CD14-positive monocyte (primary cell): ENCODE measurements at regions not wholly inside any gene's neighbourhood (a gene's known extent, or its start where the extent isn't known, plus 50 kb on each side); places are given as distances from the start of the nearest gene placed in this dataset.

Source experiments
- DNase-seq, 3 donors: peaks; one replicate each; pipeline ENCODE4 v3.0.0-alpha.2; 2011 to 2022
- H2AFZ ChIP-seq: 2 replicates; pipeline ENCODE4 v1.6.0; 2012; ENCODE audit warnings: mild to moderate bottlenecking, low read depth, low read length, inconsistent platforms; ENCODE audit not compliant: insufficient read depth, poor library complexity, severe bottlenecking
- H3K27ac ChIP-seq, 2 donors: 1 replicate in 1 of 2; 2 replicates in 1 of 2; pipeline ENCODE4 v1.5.1; 2012 to 2013; ENCODE audit warnings: low read length in 2 of 2, control low read depth in 1 of 2, inconsistent platforms in 1 of 2, low read depth in 1 of 2, mild to moderate bottlenecking in 1 of 2
- H3K27me3 ChIP-seq, 2 donors: one replicate each; pipeline versions ENCODE4 v1.6.0 to v1.6.1; 2011 to 2013; ENCODE audit warnings: low read length in 2 of 2; ENCODE audit not compliant: control insufficient read depth in 2 of 2, insufficient read depth in 2 of 2
- H3K36me3 ChIP-seq, 2 donors: replicated peaks in 1 of 2; 1 replicate in 1 of 2; 2 replicates in 1 of 2; pipeline versions ENCODE4 v1.5.1 to v1.6.1; 2012 to 2013; ENCODE audit warnings: low read length in 2 of 2, control low read depth in 1 of 2, inconsistent platforms in 1 of 2, mild to moderate bottlenecking in 1 of 2; ENCODE audit not compliant: insufficient read depth in 2 of 2, control insufficient read depth in 1 of 2
- H3K4me1 ChIP-seq, 2 donors: 1 replicate in 1 of 2; 2 replicates in 1 of 2; pipeline versions ENCODE4 v1.5.1 to v1.6.1; 2012 to 2013; ENCODE audit warnings: low read length in 2 of 2, control low read depth in 1 of 2, inconsistent platforms in 1 of 2, mild to moderate bottlenecking in 1 of 2, moderate library complexity in 1 of 2; ENCODE audit not compliant: insufficient read depth in 2 of 2, control insufficient read depth in 1 of 2
- H3K4me2 ChIP-seq: replicated peaks from 2 replicates; pipeline ENCODE3; 2012; ENCODE audit warnings: low read length, moderate library complexity, mild to moderate bottlenecking; ENCODE audit not compliant: poor library complexity, severe bottlenecking; ENCODE audit errors: extremely low read depth
- H3K4me3 ChIP-seq, 3 experiments: fragments of 200-600 bp in 1 of 3; sonication (generic) in 1 of 3; replicated peaks in 1 of 3; 1 replicate in 2 of 3; 2 replicates in 1 of 3; pipeline ENCODE4 v1.5.1; 2011 to 2013; ENCODE audit warnings: low read length in 3 of 3, mild to moderate bottlenecking in 3 of 3, control low read depth in 2 of 3, low read depth in 2 of 3, inconsistent platforms in 1 of 3, moderate library complexity in 1 of 3
- H3K79me2 ChIP-seq: 2 replicates; pipeline ENCODE4 v1.6.0; 2012; ENCODE audit warnings: mild to moderate bottlenecking, control low read depth, inconsistent platforms, low read length, moderate library complexity; ENCODE audit not compliant: insufficient read depth
- H3K9ac ChIP-seq: 2 replicates; pipeline ENCODE4 v1.6.0; 2017; ENCODE audit warnings: low read length, mild to moderate bottlenecking; ENCODE audit not compliant: insufficient read depth, poor library complexity, severe bottlenecking
- H3K9me3 ChIP-seq, 2 donors: replicated peaks in 1 of 2; 1 replicate in 1 of 2; 2 replicates in 1 of 2; pipeline versions ENCODE4 v1.5.1 to v1.6.1; 2012 to 2013; ENCODE audit warnings: low read length in 2 of 2, control low read depth in 1 of 2; ENCODE audit not compliant: control insufficient read depth in 1 of 2, insufficient read depth in 1 of 2
- H4K20me1 ChIP-seq: 2 replicates; pipeline ENCODE4 v1.6.0; 2012; ENCODE audit warnings: mild to moderate bottlenecking, low read length, control low read depth, moderate library complexity; ENCODE audit not compliant: insufficient read depth
- H3K27ac Mint-ChIP-seq, 7 donors: one replicate each; pipeline ENCODE4 v1.8.0; 2020; ENCODE audit warnings: mild to moderate bottlenecking in 7 of 7, mixed read lengths in 7 of 7, moderate library complexity in 6 of 7, inconsistent platforms in 2 of 7
- H3K27me3 Mint-ChIP-seq, 3 donors: one replicate each; pipeline ENCODE4 v1.8.0; 2021 to 2022; ENCODE audit warnings: low read depth in 3 of 3, mild to moderate bottlenecking in 3 of 3, mixed read lengths in 3 of 3, moderate library complexity in 3 of 3, inconsistent platforms in 1 of 3
- H3K36me3 Mint-ChIP-seq, 2 donors: one replicate each; pipeline ENCODE4 v1.8.0; 2020; ENCODE audit warnings: mixed read lengths in 2 of 2, inconsistent platforms in 1 of 2, mild to moderate bottlenecking in 1 of 2
- H3K4me1 Mint-ChIP-seq: one replicate; pipeline ENCODE4 v1.8.0; 2020; ENCODE audit warnings: mild to moderate bottlenecking, mixed read lengths
- H3K4me3 Mint-ChIP-seq, 2 donors: one replicate each; pipeline ENCODE4 v1.8.0; 2020; ENCODE audit warnings: mild to moderate bottlenecking in 2 of 2, mixed read lengths in 2 of 2, moderate library complexity in 1 of 2
- H3K9me3 Mint-ChIP-seq, 7 donors: one replicate each; pipeline ENCODE4 v1.8.0; 2020 to 2022; ENCODE audit warnings: mixed read lengths in 7 of 7, mild to moderate bottlenecking in 6 of 7, moderate library complexity in 6 of 7, inconsistent platforms in 2 of 7
- CTCF ChIP-seq: fragments of 200-600 bp; IDR thresholded peaks from one replicate; pipeline ENCODE4 v1.8.0; 2022; ENCODE audit warnings: antibody characterized with exemption, mild to moderate bottlenecking
- WGBS: methylation state at CpG from one replicate; pipeline ENCODE4 v1.1.5; 2013; ENCODE audit warnings: missing lambda C conversion rate; ENCODE audit not compliant: insufficient coverage; 5-methylcytosine and 5-hydroxymethylcytosine counted together
- intact Hi-C, 2 donors: fragments of 100-400 bp; cut with micrococcal nuclease; formaldehyde crosslinking; loops; one replicate each; pipeline versions ENCODE4 v1.15.0 to v1.15.1; 2023

GRCh38 chr16:55039511-55039910 lies 108.8 kb downstream of the IRX5 start:
- WGBS: 96% methylated on average over 5 of the region's 6 CpGs
- H3K36me3 Mint-ChIP-seq: no peaks in the 10 kb centered on the region
- no peaks in the 10 kb centered on the region for H4K20me1 ChIP-seq
- no peak for DNase-seq
- no peak overlapping the region for H3K4me2 ChIP-seq
- peaks cover 0 to 2% (median 0%) of the 10 kb centered on the region in 7 donors for H3K9me3 Mint-ChIP-seq
- H3K27ac Mint-ChIP-seq: no peak overlapping the region
- H3K9ac ChIP-seq: no peak overlapping the region
- no peak overlapping the region for H3K4me3 Mint-ChIP-seq
- no peaks in the 10 kb centered on the region for H3K36me3 ChIP-seq
- H3K79me2 ChIP-seq: no peaks in the 10 kb centered on the region
- H3K4me3 ChIP-seq: no peak overlapping the region
- no peaks in the 10 kb centered on the region for H3K4me1 ChIP-seq
- no peak overlapping the region for H2AFZ ChIP-seq
- H3K27me3 ChIP-seq: no peaks in the 10 kb centered on the region
- no peaks in the 10 kb centered on the region for H3K4me1 Mint-ChIP-seq
- H3K27me3 Mint-ChIP-seq: peaks cover 5 to 7% (median 6%) of the 10 kb centered on the region in 3 donors
- no peaks in the 10 kb centered on the region for H3K9me3 ChIP-seq
- intact Hi-C loops: no loop called here
- no peak for TF ChIP-seq CTCF
- no peak overlapping the region for H3K27ac ChIP-seq

- Mint-ChIP-seq H3K36me3 (no peaks in the 10 kb centered on the region), H3K9me3 (peaks cover 0 to 2% (median 0%) of the 10 kb centered on the region in 7 donors), H3K4me3 (no peak overlapping the region), H3K27ac (no peak overlapping the region), H3K27me3 (peaks cover 6 to 7% (median 6%) of the 10 kb centered on the region in 3 donors), H3K4me1 (no peaks in the 10 kb centered on the region)
- Histone ChIP-seq H3K4me2 (no peak overlapping the region), H3K27ac (no peak overlapping the region), H3K36me3 (no peaks in the 10 kb centered on the region), H3K4me3 (no peak overlapping the region), H3K9me3 (no peaks in the 10 kb centered on the region), H3K79me2 (no peaks in the 10 kb centered on the region), H2AFZ (no peak overlapping the region), H4K20me1 (no peaks in the 10 kb centered on the region), H3K9ac (no peak overlapping the region), H3K27me3 (no peaks in the 10 kb centered on the region), H3K4me1 (no peaks in the 10 kb centered on the region)
- WGBS: 93% methylated on average over 6 of the region's 8 CpGs
- DNase-seq: no peak
- intact Hi-C loops: no loop called here
- TF ChIP-seq CTCF: no peak
These were observed 109.3 kb downstream of the IRX5 start for GRCh38 chr16:55039931-55040330.
